ENCODE measurements at regions not wholly inside any gene's neighbourhood (a gene's known extent, or its start where the extent isn't known, plus 50 kb on each side); places are given as distances from the start of the nearest gene placed in this dataset.

DNA sequence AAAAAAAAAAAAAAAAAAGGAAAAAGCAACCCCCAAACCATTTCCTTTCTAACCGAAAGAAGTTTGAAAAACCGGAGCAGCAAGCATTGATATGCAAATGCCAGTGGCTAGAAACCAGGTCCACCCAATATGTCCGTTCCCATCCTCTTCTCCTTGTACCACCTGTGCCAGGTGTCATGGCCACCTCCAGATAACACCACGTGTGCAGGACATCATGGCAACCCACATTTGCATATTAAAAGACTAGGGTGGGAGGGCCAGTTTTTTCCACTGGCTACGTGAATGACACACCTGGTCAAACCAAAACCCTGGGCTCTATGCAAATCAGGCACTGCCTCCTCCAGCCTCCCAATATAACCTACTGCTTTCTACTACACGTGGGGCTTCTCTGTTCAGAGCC lies 303.3 kb upstream of the GULP1 start:
- Histone ChIP-seq H3K4me3 (ENCODE audit: low read depth, low read length) (no peak overlapping the region), H3K36me3 (ENCODE audit: control insufficient read depth, insufficient read depth, low read length) (no peaks in the 10 kb centered on the region), H3K27me3 (ENCODE audit: control insufficient read depth, insufficient read depth, low read length) (no peaks in the 10 kb centered on the region), H3K4me1 (ENCODE audit: control insufficient read depth, insufficient read depth, low read length) (peaks cover 69% of the 10 kb centered on the region), H3K9ac (ENCODE audit: low read depth, low read length) (no peak overlapping the region), H3K27ac (ENCODE audit: low read depth, low read length) (no peak overlapping the region), H3K9me3 (ENCODE audit: control insufficient read depth, insufficient read depth, low read length) (no peaks in the 10 kb centered on the region)

- H3K27ac ChIP-seq (ENCODE audit: low read depth, low read length), result peak overlapping the region; percentile 63
- H3K4me1 ChIP-seq (ENCODE audit: control insufficient read depth, insufficient read depth, low read length), result peaks cover 84% of the 10 kb centered on the region
- H3K36me3 ChIP-seq (ENCODE audit: control insufficient read depth, insufficient read depth, low read length), result no peaks in the 10 kb centered on the region
- no peak overlapping the region for H3K9ac ChIP-seq (ENCODE audit: low read depth, low read length)
- no peak overlapping the region for H3K4me3 ChIP-seq (ENCODE audit: low read depth, low read length)
- no peaks in the 10 kb centered on the region for H3K9me3 ChIP-seq (ENCODE audit: control insufficient read depth, insufficient read depth, low read length)
- no peaks in the 10 kb centered on the region for H3K27me3 ChIP-seq (ENCODE audit: control insufficient read depth, insufficient read depth, low read length)
Measured at GRCh38 chr2:187989925-187990623, 301.6 kb upstream of the GULP1 start.

DNA sequence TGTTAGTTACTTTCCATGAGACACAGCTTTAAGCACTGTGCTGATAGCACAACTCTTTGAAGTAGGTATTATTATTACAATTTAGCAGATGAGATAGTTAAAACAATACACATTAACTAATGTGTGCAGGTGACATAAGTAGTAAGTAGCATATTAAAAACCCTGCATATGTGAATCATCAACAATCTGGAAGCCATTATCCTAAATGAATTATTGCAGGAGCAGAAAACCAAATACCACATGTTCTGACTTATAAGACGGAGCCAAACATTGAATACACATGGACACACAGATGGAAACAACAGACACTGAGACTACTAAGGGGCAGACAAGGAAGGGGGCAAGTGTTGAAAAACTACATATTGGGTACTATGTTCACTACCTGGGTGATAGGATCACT lies 300.3 kb upstream of the GULP1 start:
- H3K27ac ChIP-seq (ENCODE audit: low read depth, low read length), result no peak overlapping the region
- H3K27me3 ChIP-seq (ENCODE audit: control insufficient read depth, insufficient read depth, low read length), result no peaks in the 10 kb centered on the region
- no peak overlapping the region for H3K4me3 ChIP-seq (ENCODE audit: low read depth, low read length)
- H3K9ac ChIP-seq (ENCODE audit: low read depth, low read length), result no peak overlapping the region
- no peaks in the 10 kb centered on the region for H3K9me3 ChIP-seq (ENCODE audit: control insufficient read depth, insufficient read depth, low read length)
- no peaks in the 10 kb centered on the region for H3K36me3 ChIP-seq (ENCODE audit: control insufficient read depth, insufficient read depth, low read length)
- H3K4me1 ChIP-seq (ENCODE audit: control insufficient read depth, insufficient read depth, low read length), result peaks cover 83% of the 10 kb centered on the region

DNA sequence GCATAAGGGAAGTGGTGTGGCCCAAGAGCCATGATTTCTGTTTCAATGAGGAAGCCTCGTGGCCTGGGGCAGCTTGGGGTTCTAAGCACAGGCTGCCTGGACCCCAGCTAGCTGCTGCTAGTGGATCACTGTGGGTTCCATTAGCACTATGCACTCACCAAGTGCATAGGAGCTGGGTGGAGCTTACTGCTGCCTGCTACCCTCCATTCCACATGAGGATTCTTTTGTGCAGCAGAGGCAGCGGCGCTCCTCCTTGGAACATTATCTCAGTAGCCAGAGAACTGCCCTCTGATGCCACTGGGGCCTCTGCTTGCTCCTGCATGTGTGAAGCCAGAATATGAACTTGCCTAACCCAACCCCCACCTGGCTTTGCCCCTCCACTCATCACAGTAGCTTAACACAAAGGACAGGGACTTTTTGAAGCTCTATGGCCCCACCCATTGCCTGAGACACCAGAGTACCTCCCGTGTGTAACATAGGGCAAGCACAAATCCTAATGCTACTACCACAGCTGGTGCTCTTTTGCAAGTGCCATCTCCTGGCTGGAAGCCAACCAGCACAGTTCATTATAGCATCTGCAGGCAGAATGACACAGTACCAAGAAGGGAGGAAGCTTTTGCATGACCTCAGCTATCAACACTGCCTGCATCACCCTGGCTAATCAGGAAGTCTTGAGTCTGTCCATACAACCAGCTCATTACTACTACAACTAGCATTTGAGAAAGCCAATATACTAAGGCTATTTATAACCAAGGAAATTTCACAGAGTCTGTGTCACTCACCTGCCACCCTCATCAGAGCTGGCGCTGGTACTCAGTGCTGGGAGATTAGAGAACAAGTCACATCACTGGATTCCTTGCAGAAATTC lies 297.0 kb upstream of the GULP1 start:
- H3K4me1 ChIP-seq (ENCODE audit: control insufficient read depth, insufficient read depth, low read length), result peaks cover 83% of the 10 kb centered on the region
- no peak overlapping the region for H3K9ac ChIP-seq (ENCODE audit: low read depth, low read length)
- H3K27me3 ChIP-seq (ENCODE audit: control insufficient read depth, insufficient read depth, low read length), result no peaks in the 10 kb centered on the region
- no peaks in the 10 kb centered on the region for H3K9me3 ChIP-seq (ENCODE audit: control insufficient read depth, insufficient read depth, low read length)
- no peak overlapping the region for H3K27ac ChIP-seq (ENCODE audit: low read depth, low read length)
- no peaks in the 10 kb centered on the region for H3K36me3 ChIP-seq (ENCODE audit: control insufficient read depth, insufficient read depth, low read length)
- H3K4me3 ChIP-seq (ENCODE audit: low read depth, low read length), result no peak overlapping the region

GRCh38 chr2:187995556-187995955 lies 296.1 kb upstream of the GULP1 start:
- no peak overlapping the region for H3K4me3 ChIP-seq (ENCODE audit: low read depth, low read length)
- no peaks in the 10 kb centered on the region for H3K9me3 ChIP-seq (ENCODE audit: control insufficient read depth, insufficient read depth, low read length)
- no peaks in the 10 kb centered on the region for H3K36me3 ChIP-seq (ENCODE audit: control insufficient read depth, insufficient read depth, low read length)
- no peak overlapping the region for H3K9ac ChIP-seq (ENCODE audit: low read depth, low read length)
- H3K4me1 ChIP-seq (ENCODE audit: control insufficient read depth, insufficient read depth, low read length), result peaks cover 83% of the 10 kb centered on the region
- no peak overlapping the region for H3K27ac ChIP-seq (ENCODE audit: low read depth, low read length)
- H3K27me3 ChIP-seq (ENCODE audit: control insufficient read depth, insufficient read depth, low read length), result no peaks in the 10 kb centered on the region

- no peak overlapping the region for H3K4me3 ChIP-seq (ENCODE audit: low read depth, low read length)
Measured at GRCh38 chr2:187996630-187997029, 295.0 kb upstream of the GULP1 start.

GRCh38 chr2:188000189-188000588 lies 291.5 kb upstream of the GULP1 start:
- Histone ChIP-seq H3K36me3 (ENCODE audit: control insufficient read depth, insufficient read depth, low read length) (no peaks in the 10 kb centered on the region), H3K27ac (ENCODE audit: low read depth, low read length) (no peak overlapping the region), H3K4me1 (ENCODE audit: control insufficient read depth, insufficient read depth, low read length) (peaks cover 55% of the 10 kb centered on the region), H3K9me3 (ENCODE audit: control insufficient read depth, insufficient read depth, low read length) (no peaks in the 10 kb centered on the region), H3K27me3 (ENCODE audit: control insufficient read depth, insufficient read depth, low read length) (no peaks in the 10 kb centered on the region), H3K4me3 (ENCODE audit: low read depth, low read length) (no peak overlapping the region), H3K9ac (ENCODE audit: low read depth, low read length) (no peak overlapping the region)

More at GRCh38 chr2:187996630-187997029, 295.0 kb upstream of the GULP1 start:
- H3K9ac ChIP-seq (ENCODE audit: low read depth, low read length), result no peak overlapping the region
- peaks cover 83% of the 10 kb centered on the region for H3K4me1 ChIP-seq (ENCODE audit: control insufficient read depth, insufficient read depth, low read length)
- H3K9me3 ChIP-seq (ENCODE audit: control insufficient read depth, insufficient read depth, low read length), result no peaks in the 10 kb centered on the region
- no peak overlapping the region for H3K27ac ChIP-seq (ENCODE audit: low read depth, low read length)
- H3K27me3 ChIP-seq (ENCODE audit: control insufficient read depth, insufficient read depth, low read length), result no peaks in the 10 kb centered on the region
- H3K36me3 ChIP-seq (ENCODE audit: control insufficient read depth, insufficient read depth, low read length), result no peaks in the 10 kb centered on the region

GRCh38 chr2:188003800-188004199 lies 287.9 kb upstream of the GULP1 start:
- Histone ChIP-seq H3K36me3 (ENCODE audit: control insufficient read depth, insufficient read depth, low read length) (no peaks in the 10 kb centered on the region), H3K27me3 (ENCODE audit: control insufficient read depth, insufficient read depth, low read length) (no peaks in the 10 kb centered on the region), H3K27ac (ENCODE audit: low read depth, low read length) (no peak overlapping the region), H3K9me3 (ENCODE audit: control insufficient read depth, insufficient read depth, low read length) (no peaks in the 10 kb centered on the region), H3K4me3 (ENCODE audit: low read depth, low read length) (no peak overlapping the region), H3K4me1 (ENCODE audit: control insufficient read depth, insufficient read depth, low read length) (peaks cover 30% of the 10 kb centered on the region), H3K9ac (ENCODE audit: low read depth, low read length) (no peak overlapping the region)

GRCh38 chr2:188013767-188014166 lies 277.9 kb upstream of the GULP1 start:
- no peak overlapping the region for H3K27ac ChIP-seq (ENCODE audit: low read depth, low read length)
- no peaks in the 10 kb centered on the region for H3K27me3 ChIP-seq (ENCODE audit: control insufficient read depth, insufficient read depth, low read length)
- H3K4me3 ChIP-seq (ENCODE audit: low read depth, low read length), result no peak overlapping the region
- H3K9me3 ChIP-seq (ENCODE audit: control insufficient read depth, insufficient read depth, low read length), result no peaks in the 10 kb centered on the region
- H3K4me1 ChIP-seq (ENCODE audit: control insufficient read depth, insufficient read depth, low read length), result no peaks in the 10 kb centered on the region
- no peaks in the 10 kb centered on the region for H3K36me3 ChIP-seq (ENCODE audit: control insufficient read depth, insufficient read depth, low read length)
- H3K9ac ChIP-seq (ENCODE audit: low read depth, low read length), result no peak overlapping the region

DNA sequence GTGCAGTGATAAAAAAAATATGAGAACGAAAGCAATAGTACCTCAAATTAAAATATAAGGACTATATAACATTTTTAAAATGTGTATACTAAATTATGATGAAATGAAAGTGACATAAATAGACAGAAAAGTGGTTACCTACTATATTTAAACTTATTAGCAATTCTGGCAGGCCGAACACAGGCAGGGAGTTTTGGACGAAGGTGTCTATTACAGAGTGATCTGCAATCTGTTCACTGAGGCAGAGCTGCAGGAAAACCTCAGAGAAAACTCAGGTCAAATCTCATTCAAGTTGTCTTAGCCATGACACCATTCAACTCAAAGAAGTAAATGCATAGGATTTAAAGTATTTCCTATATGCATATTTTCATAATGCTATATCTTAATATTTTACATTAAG lies 274.8 kb upstream of the GULP1 start:
- Histone ChIP-seq H3K36me3 (ENCODE audit: control insufficient read depth, insufficient read depth, low read length) (no peaks in the 10 kb centered on the region), H3K9me3 (ENCODE audit: control insufficient read depth, insufficient read depth, low read length) (peaks cover 14% of the 10 kb centered on the region), H3K27me3 (ENCODE audit: control insufficient read depth, insufficient read depth, low read length) (no peaks in the 10 kb centered on the region), H3K27ac (ENCODE audit: low read depth, low read length) (no peak overlapping the region), H3K4me1 (ENCODE audit: control insufficient read depth, insufficient read depth, low read length) (no peaks in the 10 kb centered on the region), H3K4me3 (ENCODE audit: low read depth, low read length) (no peak overlapping the region), H3K9ac (ENCODE audit: low read depth, low read length) (no peak overlapping the region)

- no peak overlapping the region for H3K4me3 ChIP-seq (ENCODE audit: low read depth, low read length)
- peaks cover 14% of the 10 kb centered on the region for H3K9me3 ChIP-seq (ENCODE audit: control insufficient read depth, insufficient read depth, low read length)
- H3K27ac ChIP-seq (ENCODE audit: low read depth, low read length), result no peak overlapping the region
- H3K27me3 ChIP-seq (ENCODE audit: control insufficient read depth, insufficient read depth, low read length), result no peaks in the 10 kb centered on the region
- H3K4me1 ChIP-seq (ENCODE audit: control insufficient read depth, insufficient read depth, low read length), result peaks cover 2% of the 10 kb centered on the region; the same call in 1 of the 2 replicates
- H3K36me3 ChIP-seq (ENCODE audit: control insufficient read depth, insufficient read depth, low read length), result no peaks in the 10 kb centered on the region
- H3K9ac ChIP-seq (ENCODE audit: low read depth, low read length), result no peak overlapping the region
Measured at GRCh38 chr2:188022389-188022788, 269.3 kb upstream of the GULP1 start.
